ENCODE measurements at regions not wholly inside any gene's neighbourhood (a gene's known extent, or its start where the extent isn't known, plus 50 kb on each side); places are given as distances from the start of the nearest gene placed in this dataset.

- no peak for TF ChIP-seq CTCF (conservative IDR thresholded peaks at IDR 0.05; ENCODE audit: low read length)
- TF ChIP-seq EZH2phosphoT487 (IDR thresholded peaks at IDR 0.05; ENCODE audit: borderline replicate concordance, low read depth, low read length), result no peak
Measured at GRCh38 chr11:22106566-22106965, 86.3 kb upstream of the ANO5 start.
